ENCODE measurements at regions not wholly inside any gene's neighbourhood (a gene's known extent, or its start where the extent isn't known, plus 50 kb on each side); places are given as distances from the start of the nearest gene placed in this dataset.

DNA sequence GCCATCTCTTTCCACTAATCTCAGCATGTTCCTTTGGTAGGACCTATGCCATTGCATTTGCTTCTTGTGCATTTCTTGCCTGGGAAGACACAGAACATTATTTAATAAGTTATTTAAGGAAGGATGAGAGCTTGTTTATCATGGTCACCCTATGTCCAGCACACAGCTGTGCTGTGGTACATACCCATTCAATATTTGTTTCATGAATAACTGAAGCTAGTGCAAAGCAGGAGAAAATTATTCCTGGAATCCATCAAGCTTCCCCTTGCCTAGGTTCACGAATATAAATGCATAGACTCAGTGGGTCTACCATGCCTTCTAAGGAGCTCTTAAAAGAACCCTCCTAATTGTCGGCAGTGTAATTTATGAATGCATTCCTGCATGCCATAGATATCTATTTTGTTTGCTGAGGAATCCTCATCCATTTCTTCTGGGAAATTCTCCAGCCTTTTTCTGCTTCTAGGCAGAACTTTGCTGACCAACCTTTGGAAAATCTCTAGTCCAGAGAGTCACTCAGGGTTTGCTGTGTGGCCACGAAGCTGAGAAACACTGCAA is 599.8 kb upstream of the TMEM132C start:
- no peak overlapping the region for H3K4me3 ChIP-seq
- FAIRE-seq (no peak), ATAC-seq (no peak), DNase-seq (ENCODE audit: low read depth, low spot score) (no peak)
- ChIA-PET CTCF (interaction anchor here (1.4 kb wide), 1 partner anchor 10 kb away, joined by 10 read pairs; no protein-coding TSS in a partner anchor), SMC1A (ENCODE audit: uncharacterized antibody, unreplicated experiment) (interaction anchor here (0.6 to 1.6 kb wide), 2 partner anchors 10 to 53 kb away, joined by 4 to 5 read pairs; no protein-coding TSS in a partner anchor), RAD21 (ENCODE audit: unreplicated experiment) (no interaction called here), POLR2A (interaction anchor here (0.6 kb wide), 1 partner anchor 397 kb away, joined by 3 read pairs; no protein-coding TSS in a partner anchor)
- H3K9me3 ChIP-seq (replicated peaks; ENCODE audit: control insufficient read depth, insufficient read depth, low read length): no peaks in the 10 kb centered on the region; the same call in 2 of the 3 replicates
- no peaks in the 10 kb centered on the region for H3K79me2 ChIP-seq (ENCODE audit: control insufficient read depth, insufficient read depth, low read length)
- H3K4me2 ChIP-seq (ENCODE audit: control insufficient read depth, insufficient read depth): no peak overlapping the region
- no peaks in the 10 kb centered on the region for H4K20me1 ChIP-seq (ENCODE audit: control insufficient read depth, insufficient read depth)
- no peaks in the 10 kb centered on the region for H3K4me1 ChIP-seq (ENCODE audit: control insufficient read depth, insufficient read depth, low read length)
- H2AFZ ChIP-seq (ENCODE audit: control insufficient read depth, low read depth, low read length): no peak overlapping the region
- intact Hi-C loops (cut with micrococcal nuclease; ENCODE audit: unreplicated experiment): no loop called here
- H3K27ac ChIP-seq (ENCODE audit: control insufficient read depth, insufficient read depth): no peak overlapping the region
- TF ChIP-seq GATAD2B (conservative IDR thresholded peaks at IDR 0.05; ENCODE audit: low read depth): no peak
- TF ChIP-seq CHD4 (IDR thresholded peaks at IDR 0.05): no peak
- TF ChIP-seq SRF (IDR thresholded peaks at IDR 0.05; ENCODE audit: low read depth in 2 of 2, low read length in 2 of 2): no peak
- no peak for TF ChIP-seq KDM1A (IDR thresholded peaks at IDR 0.05; ENCODE audit: borderline replicate concordance)
- TF ChIP-seq, protein P1, sequence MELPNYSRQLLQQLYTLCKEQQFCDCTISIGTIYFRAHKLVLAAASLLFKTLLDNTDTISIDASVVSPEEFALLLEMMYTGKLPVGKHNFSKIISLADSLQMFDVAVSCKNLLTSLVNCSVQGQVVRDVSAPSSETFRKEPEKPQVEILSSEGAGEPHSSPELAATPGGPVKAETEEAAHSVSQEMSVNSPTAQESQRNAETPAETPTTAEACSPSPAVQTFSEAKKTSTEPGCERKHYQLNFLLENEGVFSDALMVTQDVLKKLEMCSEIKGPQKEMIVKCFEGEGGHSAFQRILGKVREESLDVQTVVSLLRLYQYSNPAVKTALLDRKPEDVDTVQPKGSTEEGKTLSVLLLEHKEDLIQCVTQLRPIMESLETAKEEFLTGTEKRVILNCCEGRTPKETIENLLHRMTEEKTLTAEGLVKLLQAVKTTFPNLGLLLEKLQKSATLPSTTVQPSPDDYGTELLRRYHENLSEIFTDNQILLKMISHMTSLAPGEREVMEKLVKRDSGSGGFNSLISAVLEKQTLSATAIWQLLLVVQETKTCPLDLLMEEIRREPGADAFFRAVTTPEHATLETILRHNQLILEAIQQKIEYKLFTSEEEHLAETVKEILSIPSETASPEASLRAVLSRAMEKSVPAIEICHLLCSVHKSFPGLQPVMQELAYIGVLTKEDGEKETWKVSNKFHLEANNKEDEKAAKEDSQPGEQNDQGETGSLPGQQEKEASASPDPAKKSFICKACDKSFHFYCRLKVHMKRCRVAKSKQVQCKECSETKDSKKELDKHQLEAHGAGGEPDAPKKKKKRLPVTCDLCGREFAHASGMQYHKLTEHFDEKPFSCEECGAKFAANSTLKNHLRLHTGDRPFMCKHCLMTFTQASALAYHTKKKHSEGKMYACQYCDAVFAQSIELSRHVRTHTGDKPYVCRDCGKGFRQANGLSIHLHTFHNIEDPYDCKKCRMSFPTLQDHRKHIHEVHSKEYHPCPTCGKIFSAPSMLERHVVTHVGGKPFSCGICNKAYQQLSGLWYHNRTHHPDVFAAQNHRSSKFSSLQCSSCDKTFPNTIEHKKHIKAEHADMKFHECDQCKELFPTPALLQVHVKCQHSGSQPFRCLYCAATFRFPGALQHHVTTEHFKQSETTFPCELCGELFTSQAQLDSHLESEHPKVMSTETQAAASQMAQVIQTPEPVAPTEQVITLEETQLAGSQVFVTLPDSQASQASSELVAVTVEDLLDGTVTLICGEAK (IDR thresholded peaks at IDR 0.05; ENCODE audit: borderline replicate concordance): no peak
- no peak for TF ChIP-seq RFX5 (IDR thresholded peaks at IDR 0.05; ENCODE audit: low read depth, low read length)
- TF ChIP-seq NFIC (IDR thresholded peaks at IDR 0.05; ENCODE audit: low read depth, low read length): no peak
- in situ Hi-C loops (cut with MboI): no loop called here
- H3K27me3 ChIP-seq (replicated peaks in 1 of 2; ENCODE audit: control insufficient read depth in 2 of 2, insufficient read depth in 2 of 2, low read length in 1 of 2): no peaks in the 10 kb centered on the region
- no TSS peak for BruUV-seq (replicated peaks)
- H3K9ac ChIP-seq (ENCODE audit: control insufficient read depth, insufficient read depth, low read length): no peak overlapping the region
- WGBS (ENCODE audit: insufficient coverage, insufficient replicate concordance, low lambda C conversion rate, missing lambda C conversion rate): 2% methylated on average over 3 of the region's 3 CpGs
- no peaks in the 10 kb centered on the region for H3K36me3 ChIP-seq (ENCODE audit: control insufficient read depth in 2 of 2, insufficient read depth in 2 of 2, low read length in 1 of 2)
